AG10803 (cell line): ENCODE measurements at regions not wholly inside any gene's neighbourhood (a gene's known extent, or its start where the extent isn't known, plus 50 kb on each side); places are given as distances from the start of the nearest gene placed in this dataset.
A peak's percentile ranks its signal among the peaks of the same experiment; 100 is the strongest.

Experiments used
- DNase-seq: peaks from one replicate; pipeline ENCODE4 v3.0.0; 2010; ENCODE audit warnings: low read depth
- H3K4me3 ChIP-seq: 2 replicates; pipeline ENCODE4 v1.5.1; 2011; ENCODE audit warnings: mild to moderate bottlenecking, low read length, control low read depth
- TF ChIP-seq, protein P1 (sequence below): conservative IDR thresholded peaks from 2 replicates; pipeline ENCODE4 v1.5.1; 2011; ENCODE audit warnings: mild to moderate bottlenecking, low read length, control low read depth, inconsistent platforms

DNA sequence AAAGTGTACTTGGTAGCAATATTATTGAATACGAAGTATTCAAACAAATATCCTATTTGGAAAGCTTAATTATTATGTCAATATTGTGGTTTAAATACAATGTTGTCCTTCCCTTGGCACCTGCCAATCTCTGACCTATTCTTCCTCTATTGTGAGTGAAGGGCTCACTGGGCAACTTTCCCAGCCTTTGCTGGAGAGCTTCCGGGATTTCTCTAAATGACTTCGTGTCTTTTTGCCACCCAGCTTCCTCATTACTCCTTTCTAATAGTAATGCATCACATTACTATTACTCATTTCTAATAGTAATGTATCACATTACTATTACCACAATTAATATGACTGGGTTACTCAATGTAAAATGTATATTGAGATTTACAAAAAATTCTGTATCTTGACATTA is 880.6 kb downstream of the BRINP3 start:
- TF ChIP-seq, protein P1, sequence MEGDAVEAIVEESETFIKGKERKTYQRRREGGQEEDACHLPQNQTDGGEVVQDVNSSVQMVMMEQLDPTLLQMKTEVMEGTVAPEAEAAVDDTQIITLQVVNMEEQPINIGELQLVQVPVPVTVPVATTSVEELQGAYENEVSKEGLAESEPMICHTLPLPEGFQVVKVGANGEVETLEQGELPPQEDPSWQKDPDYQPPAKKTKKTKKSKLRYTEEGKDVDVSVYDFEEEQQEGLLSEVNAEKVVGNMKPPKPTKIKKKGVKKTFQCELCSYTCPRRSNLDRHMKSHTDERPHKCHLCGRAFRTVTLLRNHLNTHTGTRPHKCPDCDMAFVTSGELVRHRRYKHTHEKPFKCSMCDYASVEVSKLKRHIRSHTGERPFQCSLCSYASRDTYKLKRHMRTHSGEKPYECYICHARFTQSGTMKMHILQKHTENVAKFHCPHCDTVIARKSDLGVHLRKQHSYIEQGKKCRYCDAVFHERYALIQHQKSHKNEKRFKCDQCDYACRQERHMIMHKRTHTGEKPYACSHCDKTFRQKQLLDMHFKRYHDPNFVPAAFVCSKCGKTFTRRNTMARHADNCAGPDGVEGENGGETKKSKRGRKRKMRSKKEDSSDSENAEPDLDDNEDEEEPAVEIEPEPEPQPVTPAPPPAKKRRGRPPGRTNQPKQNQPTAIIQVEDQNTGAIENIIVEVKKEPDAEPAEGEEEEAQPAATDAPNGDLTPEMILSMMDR: no peak
- H3K4me3 ChIP-seq: no peak overlapping the region
- DNase-seq: no peak

DNA sequence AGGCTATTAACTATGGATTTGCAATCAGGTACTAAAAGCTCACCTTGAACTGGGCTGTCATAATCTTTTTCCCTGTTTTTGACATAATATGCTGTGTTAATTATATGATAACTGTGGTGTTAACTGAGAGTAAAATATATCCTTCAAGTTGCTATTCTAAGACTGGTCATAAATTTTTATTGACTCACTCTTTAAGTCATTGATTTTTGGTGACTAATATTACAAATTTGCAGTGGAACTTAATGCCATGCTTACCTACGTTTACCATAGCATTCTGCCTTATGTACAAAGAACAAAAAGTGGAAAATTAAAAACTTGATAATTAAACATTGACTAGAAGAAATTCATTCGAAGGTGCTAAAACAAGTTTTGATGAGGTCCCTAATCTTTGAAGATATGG is 872.4 kb downstream of the BRINP3 start:
- no peak for DNase-seq
- no peak overlapping the region for H3K4me3 ChIP-seq
- TF ChIP-seq, protein P1: no peak

DNA sequence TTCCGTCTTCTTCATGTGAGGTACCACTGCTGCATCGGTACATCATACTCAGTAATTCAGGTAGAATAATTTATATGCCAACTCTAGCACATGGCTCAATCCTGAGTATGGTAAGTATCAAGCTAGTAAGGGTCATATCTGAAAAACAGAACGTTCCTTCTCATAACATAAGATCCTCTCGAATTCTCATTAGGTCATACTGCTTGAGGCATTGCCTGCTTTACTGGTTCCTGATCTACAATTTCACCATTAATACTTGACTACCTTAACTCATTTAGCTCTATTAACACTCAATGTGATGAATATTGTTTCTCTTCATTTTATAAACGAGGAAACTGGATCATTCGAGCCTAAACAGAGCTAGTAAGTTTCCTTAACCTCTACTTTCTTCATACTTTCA is 871.6 kb downstream of the BRINP3 start:
- no peak for DNase-seq
- TF ChIP-seq, protein P1: no peak
- H3K4me3 ChIP-seq: no peak overlapping the region

DNA sequence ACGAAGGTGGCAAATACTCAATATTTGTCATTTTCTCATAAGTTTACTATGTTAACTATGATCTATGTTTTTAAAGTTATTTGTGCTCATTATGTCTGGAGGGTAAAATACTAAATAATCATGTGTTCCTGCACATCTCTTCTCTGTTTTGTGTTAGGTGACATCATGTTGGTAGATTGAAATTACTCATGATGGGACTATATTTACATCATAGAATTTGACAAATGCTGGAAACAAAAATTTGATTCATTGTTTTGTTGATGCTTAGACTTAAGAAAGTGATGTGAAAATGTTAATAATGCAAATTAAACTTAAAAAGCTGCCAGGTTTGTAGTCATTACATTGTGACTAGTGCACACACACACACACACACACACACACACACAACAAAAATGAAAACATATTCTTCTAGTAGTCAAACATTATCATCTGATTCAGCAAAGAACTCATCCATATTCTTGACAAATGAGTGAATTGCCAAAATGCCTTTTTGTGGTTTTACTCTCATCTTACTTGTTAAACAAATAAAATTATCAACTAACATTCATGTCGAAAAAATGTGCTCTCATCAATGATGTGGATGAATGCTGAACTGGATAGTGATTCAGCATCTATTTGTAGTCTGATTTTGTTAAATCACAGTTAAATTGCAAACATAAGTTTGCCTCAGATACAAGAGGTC is 870.7 kb downstream of the BRINP3 start:
- H3K4me3 ChIP-seq: no peak overlapping the region
- TF ChIP-seq, protein P1: no peak
- DNase-seq: peak; percentile 6

DNA sequence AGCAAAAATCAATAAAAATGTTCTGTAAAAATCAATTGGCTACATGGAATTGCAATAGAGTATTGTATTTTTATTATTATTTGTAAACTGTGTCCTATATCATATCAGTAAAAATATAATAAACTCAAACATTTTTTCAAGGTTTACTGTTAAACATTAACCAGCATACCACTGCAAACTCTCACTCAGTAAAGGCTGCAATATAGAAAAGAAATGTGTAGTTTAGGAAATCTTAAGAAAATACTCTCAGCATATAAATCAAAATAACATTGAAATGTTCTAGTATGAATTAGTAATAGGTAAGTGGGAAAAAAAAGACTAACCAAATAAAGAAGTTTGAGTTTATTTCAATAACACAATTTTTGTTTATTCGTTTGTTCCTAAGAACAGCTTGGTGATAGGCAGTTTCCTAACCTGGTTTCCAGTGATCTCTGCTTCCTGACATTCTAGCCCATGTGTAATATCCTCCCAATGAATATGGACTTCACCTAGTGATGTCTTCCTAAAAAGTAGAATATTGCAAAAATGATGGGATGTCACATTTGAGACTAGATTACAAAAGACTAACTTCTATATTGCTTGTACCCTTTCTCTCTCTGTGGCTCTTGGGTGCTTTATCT is 870.1 kb downstream of the BRINP3 start:
- TF ChIP-seq, protein P1: no peak
- no peak overlapping the region for H3K4me3 ChIP-seq
- DNase-seq: no peak

DNA sequence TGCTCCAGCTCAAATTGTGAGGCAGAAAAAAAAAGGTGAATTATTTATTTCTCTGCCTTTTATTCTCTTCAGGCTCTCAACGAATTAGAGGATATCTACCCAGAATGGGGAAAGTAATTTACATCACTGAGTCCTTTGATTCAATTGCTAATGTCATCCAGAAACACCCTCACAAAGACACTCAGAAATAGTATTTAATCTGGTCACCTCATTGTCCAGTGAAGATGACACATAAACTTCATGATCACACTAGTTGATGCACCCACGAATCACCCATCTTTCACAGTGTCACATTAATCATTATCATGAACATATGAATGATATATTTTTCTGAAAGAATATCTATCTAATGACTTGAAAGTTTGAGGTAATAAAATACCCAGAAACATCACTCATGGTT is 868.5 kb downstream of the BRINP3 start:
- no peak overlapping the region for H3K4me3 ChIP-seq
- DNase-seq: no peak
- TF ChIP-seq, protein P1: no peak

DNA sequence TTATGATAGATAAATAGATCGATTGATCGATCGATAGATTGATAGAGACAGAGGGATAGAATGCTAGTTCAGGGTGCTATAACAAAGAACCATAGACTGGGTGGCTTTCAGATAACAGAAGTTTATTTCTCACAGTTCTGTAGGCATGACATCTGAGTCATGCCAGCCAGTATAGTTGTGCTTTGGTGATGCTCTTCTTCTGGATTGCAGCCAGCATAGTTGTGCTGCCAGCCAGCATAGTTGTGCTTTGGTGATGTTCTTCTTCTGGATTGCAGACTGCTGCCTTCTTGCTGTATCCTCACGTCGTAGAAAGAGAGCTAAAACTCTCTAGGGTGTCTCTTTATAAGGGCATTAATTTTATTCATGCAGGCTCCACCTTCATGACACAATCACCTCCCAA is 860.8 kb downstream of the BRINP3 start:
- TF ChIP-seq, protein P1: no peak
- DNase-seq: no peak
- no peak overlapping the region for H3K4me3 ChIP-seq
